ENCODE measurements at regions not wholly inside any gene's neighbourhood (a gene's known extent, or its start where the extent isn't known, plus 50 kb on each side); places are given as distances from the start of the nearest gene placed in this dataset.

DNA sequence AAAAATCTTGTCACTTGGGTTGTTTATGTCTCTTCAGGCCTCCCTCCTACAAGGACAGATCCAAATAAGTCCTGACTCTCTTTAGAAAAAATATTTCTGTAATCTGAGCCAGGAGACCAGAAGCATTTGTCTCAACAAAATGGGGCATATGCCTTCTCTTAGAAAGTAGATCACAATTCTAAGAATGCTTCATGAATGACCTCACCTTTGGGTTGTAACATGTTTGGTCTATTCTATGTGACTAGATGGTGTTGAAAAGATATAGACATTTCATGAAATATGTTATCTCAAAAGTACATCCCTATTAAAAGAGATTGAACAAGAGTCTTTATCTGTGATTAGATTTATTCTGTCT, 159.0 kb upstream of the SETBP1 start:
- no peak for TF ChIP-seq ZFX (IDR thresholded peaks at IDR 0.05)
- TF ChIP-seq, protein P1, sequence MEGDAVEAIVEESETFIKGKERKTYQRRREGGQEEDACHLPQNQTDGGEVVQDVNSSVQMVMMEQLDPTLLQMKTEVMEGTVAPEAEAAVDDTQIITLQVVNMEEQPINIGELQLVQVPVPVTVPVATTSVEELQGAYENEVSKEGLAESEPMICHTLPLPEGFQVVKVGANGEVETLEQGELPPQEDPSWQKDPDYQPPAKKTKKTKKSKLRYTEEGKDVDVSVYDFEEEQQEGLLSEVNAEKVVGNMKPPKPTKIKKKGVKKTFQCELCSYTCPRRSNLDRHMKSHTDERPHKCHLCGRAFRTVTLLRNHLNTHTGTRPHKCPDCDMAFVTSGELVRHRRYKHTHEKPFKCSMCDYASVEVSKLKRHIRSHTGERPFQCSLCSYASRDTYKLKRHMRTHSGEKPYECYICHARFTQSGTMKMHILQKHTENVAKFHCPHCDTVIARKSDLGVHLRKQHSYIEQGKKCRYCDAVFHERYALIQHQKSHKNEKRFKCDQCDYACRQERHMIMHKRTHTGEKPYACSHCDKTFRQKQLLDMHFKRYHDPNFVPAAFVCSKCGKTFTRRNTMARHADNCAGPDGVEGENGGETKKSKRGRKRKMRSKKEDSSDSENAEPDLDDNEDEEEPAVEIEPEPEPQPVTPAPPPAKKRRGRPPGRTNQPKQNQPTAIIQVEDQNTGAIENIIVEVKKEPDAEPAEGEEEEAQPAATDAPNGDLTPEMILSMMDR (conservative IDR thresholded peaks at IDR 0.05), result no peak
- no peak overlapping the region for H3K27ac ChIP-seq

- TF ChIP-seq, protein P1 (conservative IDR thresholded peaks at IDR 0.05), result no peak
- TF ChIP-seq ZFX (IDR thresholded peaks at IDR 0.05), result no peak
- H3K27ac ChIP-seq, result no peak overlapping the region
Measured at GRCh38 chr18:44526705-44527415, 153.8 kb upstream of the SETBP1 start.

DNA sequence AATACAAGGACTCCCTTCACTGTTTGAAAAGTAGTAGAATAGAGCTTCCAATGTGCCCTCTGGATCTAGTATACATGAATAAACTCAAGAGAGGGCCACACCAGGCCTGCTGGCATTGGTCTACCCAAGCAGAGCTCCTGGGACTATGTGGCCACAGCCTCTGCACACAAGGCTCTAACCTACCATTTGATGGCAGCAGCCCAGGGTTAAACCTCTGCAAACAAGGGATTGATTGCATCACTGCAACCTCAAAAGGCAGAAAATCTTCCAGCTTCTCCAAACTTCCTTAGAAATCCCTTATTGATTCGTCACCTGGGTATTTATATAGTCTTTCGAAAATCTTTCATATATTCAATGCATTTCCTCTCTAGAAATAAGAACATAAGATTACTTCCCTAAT, 147.6 kb upstream of the SETBP1 start:
- no peak for TF ChIP-seq ZFX (IDR thresholded peaks at IDR 0.05)
- TF ChIP-seq, protein P1 (conservative IDR thresholded peaks at IDR 0.05), result no peak
- no peak overlapping the region for H3K27ac ChIP-seq

DNA sequence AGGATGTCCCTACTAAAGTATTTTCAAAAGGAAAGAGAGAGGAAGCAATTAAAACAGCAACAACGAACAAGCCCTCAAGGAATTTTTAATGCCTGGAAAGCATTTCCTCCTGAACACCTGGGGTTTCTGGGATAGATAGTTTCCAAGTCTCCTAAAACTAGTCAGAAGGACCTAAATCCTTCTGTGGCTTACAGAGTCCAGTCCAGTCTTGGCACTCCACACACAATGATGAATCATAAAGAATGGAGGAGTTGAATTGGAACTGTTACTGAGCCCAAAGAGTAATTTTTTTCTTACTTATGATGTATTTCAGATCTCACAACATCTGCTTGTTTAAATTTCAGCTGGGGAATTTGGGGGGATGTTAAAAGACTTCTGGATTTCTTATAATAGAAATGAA, 144.6 kb upstream of the SETBP1 start:
- TF ChIP-seq, protein P1 (conservative IDR thresholded peaks at IDR 0.05), result no peak
- TF ChIP-seq ZFX (IDR thresholded peaks at IDR 0.05), result no peak
- H3K27ac ChIP-seq, result no peak overlapping the region

- no peak overlapping the region for H3K27ac ChIP-seq
- no peak for TF ChIP-seq ZFX (IDR thresholded peaks at IDR 0.05)
- TF ChIP-seq, protein P1 (conservative IDR thresholded peaks at IDR 0.05), result no peak
Measured at GRCh38 chr18:44536619-44537018, 144.1 kb upstream of the SETBP1 start.

- H3K27ac ChIP-seq, result no peak overlapping the region
- TF ChIP-seq, protein P1 (conservative IDR thresholded peaks at IDR 0.05), result no peak
- TF ChIP-seq ZFX (IDR thresholded peaks at IDR 0.05), result no peak
Measured at GRCh38 chr18:44537526-44537925, 143.2 kb upstream of the SETBP1 start.

- TF ChIP-seq, protein P1 (conservative IDR thresholded peaks at IDR 0.05), result no peak
- no peak for TF ChIP-seq ZFX (IDR thresholded peaks at IDR 0.05)
- no peak overlapping the region for H3K27ac ChIP-seq
Measured at GRCh38 chr18:44539926-44540325, 140.8 kb upstream of the SETBP1 start.
